ENCODE measurements at regions not wholly inside any gene's neighbourhood (a gene's known extent, or its start where the extent isn't known, plus 50 kb on each side); places are given as distances from the start of the nearest gene placed in this dataset.

GRCh38 chr18:43789234-43790000, 512.1 kb upstream of the SYT4 start:
- peak in 1 of 2 donors; percentile 7 for TF ChIP-seq CTCF (conservative IDR thresholded peaks at IDR 0.05 in 1 of 2, IDR thresholded peaks at IDR 0.05 in 1 of 2; ENCODE audit: extremely low read depth in 1 of 2, insufficient read depth in 1 of 2, low read depth in 1 of 2, low read length in 2 of 2)
- no peak for TF ChIP-seq EZH2 (IDR thresholded peaks at IDR 0.05; ENCODE audit: borderline replicate concordance, low read length)

Measured in mammary epithelial cell (primary cell).